SK-N-MC (cell line): ENCODE measurements at regions not wholly inside any gene's neighbourhood (a gene's known extent, or its start where the extent isn't known, plus 50 kb on each side); places are given as distances from the start of the nearest gene placed in this dataset.

Experiments
- EZH2 ChIP-seq: fragments of 200-600 bp; sonication (generic); IDR thresholded peaks from one replicate; pipeline ENCODE4 v1.6.1; 2017; ENCODE audit warnings: antibody characterized with exemption
- FOXP2 ChIP-seq: optimal IDR thresholded peaks from 2 replicates; pipeline ENCODE3; 2011; ENCODE audit warnings: mild to moderate bottlenecking, moderate library complexity; ENCODE audit not compliant: insufficient read depth; ENCODE audit errors: extremely low read length, control extremely low read depth
- POLR2AphosphoS5 ChIP-seq: IDR thresholded peaks from 2 replicates; pipeline ENCODE4 v1.6.1; 2012; ENCODE audit warnings: mild to moderate bottlenecking, low read depth, low read length, borderline replicate concordance

GRCh38 chr10:10623958-10624566 is 393.6 kb upstream of the CELF2 start:
- TF ChIP-seq POLR2AphosphoS5 (no peak), EZH2 (no peak), FOXP2 (no peak)
